AG10803 (cell line): ENCODE measurements at regions not wholly inside any gene's neighbourhood (a gene's known extent, or its start where the extent isn't known, plus 50 kb on each side); places are given as distances from the start of the nearest gene placed in this dataset.

Source experiments
- DNase-seq: peaks from one replicate; pipeline ENCODE4 v3.0.0; 2010; ENCODE audit warnings: low read depth
- H3K4me3 ChIP-seq: 2 replicates; pipeline ENCODE4 v1.5.1; 2011; ENCODE audit warnings: mild to moderate bottlenecking, low read length, control low read depth
- CTCF ChIP-seq: conservative IDR thresholded peaks from 2 replicates; pipeline ENCODE4 v1.5.1; 2011; ENCODE audit warnings: mild to moderate bottlenecking, low read length, control low read depth, inconsistent platforms

- no peak overlapping the region for H3K4me3 ChIP-seq
- no peak for DNase-seq
- TF ChIP-seq CTCF = no peak
These were observed 596.1 kb downstream of the VRK1 start for GRCh38 chr14:97393244-97393643.

GRCh38 chr14:97395068-97395467, 597.9 kb downstream of the VRK1 start:
- H3K4me3 ChIP-seq = no peak overlapping the region
- DNase-seq = no peak
- no peak for TF ChIP-seq CTCF

GRCh38 chr14:97401714-97402113, 604.5 kb downstream of the VRK1 start:
- no peak overlapping the region for H3K4me3 ChIP-seq
- no peak for TF ChIP-seq CTCF
- no peak for DNase-seq

- DNase-seq = no peak
- TF ChIP-seq CTCF = no peak
- H3K4me3 ChIP-seq = no peak overlapping the region
These were observed 605.1 kb downstream of the VRK1 start for GRCh38 chr14:97402279-97402678.

GRCh38 chr14:97407701-97408407, 610.7 kb downstream of the VRK1 start:
- H3K4me3 ChIP-seq = no peak overlapping the region
- no peak for TF ChIP-seq CTCF
- DNase-seq = no peak

GRCh38 chr14:97408503-97408902, 611.3 kb downstream of the VRK1 start:
- DNase-seq = no peak
- no peak overlapping the region for H3K4me3 ChIP-seq
- no peak for TF ChIP-seq CTCF

- TF ChIP-seq CTCF = no peak
- no peak for DNase-seq
- H3K4me3 ChIP-seq = no peak overlapping the region
These were observed 612.0 kb downstream of the VRK1 start for GRCh38 chr14:97408937-97409815.
